HG03571 (cell line): ENCODE measurements at regions not wholly inside any gene's neighbourhood (a gene's known extent, or its start where the extent isn't known, plus 50 kb on each side); places are given as distances from the start of the nearest gene placed in this dataset.

Experiments
- ATAC-seq: cut with Tn5 transposase; IDR thresholded peaks from one replicate; pipeline ENCODE4 v1.9.1; 2021; ENCODE audit not compliant: unreplicated experiment

GRCh38 chr20:41889126-41889843 lies 271.1 kb upstream of the CHD6 start:
- no peak for ATAC-seq

DNA sequence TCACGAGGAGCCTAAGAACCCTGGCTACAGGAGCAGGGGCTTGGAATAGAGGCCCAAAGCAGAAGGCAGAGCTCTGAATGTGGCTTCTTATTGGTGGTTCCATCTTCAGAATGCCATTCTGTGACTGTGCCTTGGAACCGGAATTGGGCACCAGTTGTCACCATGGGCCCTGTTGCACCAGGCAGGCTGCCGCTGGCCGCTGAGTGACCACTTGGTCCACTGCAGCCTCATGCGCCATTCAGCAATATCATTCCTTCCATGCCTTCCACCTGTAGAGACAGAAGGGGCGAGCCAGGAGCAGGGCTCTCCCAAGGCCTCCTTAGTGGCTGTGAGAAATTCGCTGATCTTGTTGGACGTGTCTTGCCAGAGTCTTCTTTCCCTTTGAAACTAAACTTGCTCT lies 270.3 kb upstream of the CHD6 start:
- ATAC-seq: no peak

DNA sequence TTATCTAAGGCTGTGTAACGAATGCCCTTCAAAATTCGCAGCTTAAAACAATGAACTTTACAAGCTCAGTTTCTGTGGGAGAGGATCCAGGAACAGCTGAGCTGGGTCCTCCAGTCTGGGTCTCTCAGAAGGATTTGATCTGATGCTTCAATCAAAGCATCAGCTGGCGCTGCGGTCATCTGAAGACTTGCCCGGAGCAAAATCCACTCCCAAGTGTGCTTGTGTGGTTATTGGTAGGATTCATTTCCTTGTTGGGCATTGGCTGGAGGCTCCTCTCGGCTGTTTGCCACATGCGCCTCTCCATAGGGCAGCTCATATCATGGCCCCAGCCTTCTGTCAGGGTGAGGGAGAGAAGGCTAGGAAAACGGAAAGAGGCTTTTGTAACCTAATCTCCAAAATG lies 269.3 kb upstream of the CHD6 start:
- no peak for ATAC-seq

- no peak for ATAC-seq
These were observed 263.4 kb upstream of the CHD6 start for GRCh38 chr20:41881466-41882046.

- ATAC-seq: no peak
These were observed 260.9 kb upstream of the CHD6 start for GRCh38 chr20:41879123-41879522.

- ATAC-seq: no peak
These were observed 259.7 kb upstream of the CHD6 start for GRCh38 chr20:41877911-41878310.

- ATAC-seq: no peak
These were observed 256.5 kb upstream of the CHD6 start for GRCh38 chr20:41874658-41875057.

- ATAC-seq: no peak
These were observed 254.8 kb upstream of the CHD6 start for GRCh38 chr20:41872930-41873329.

DNA sequence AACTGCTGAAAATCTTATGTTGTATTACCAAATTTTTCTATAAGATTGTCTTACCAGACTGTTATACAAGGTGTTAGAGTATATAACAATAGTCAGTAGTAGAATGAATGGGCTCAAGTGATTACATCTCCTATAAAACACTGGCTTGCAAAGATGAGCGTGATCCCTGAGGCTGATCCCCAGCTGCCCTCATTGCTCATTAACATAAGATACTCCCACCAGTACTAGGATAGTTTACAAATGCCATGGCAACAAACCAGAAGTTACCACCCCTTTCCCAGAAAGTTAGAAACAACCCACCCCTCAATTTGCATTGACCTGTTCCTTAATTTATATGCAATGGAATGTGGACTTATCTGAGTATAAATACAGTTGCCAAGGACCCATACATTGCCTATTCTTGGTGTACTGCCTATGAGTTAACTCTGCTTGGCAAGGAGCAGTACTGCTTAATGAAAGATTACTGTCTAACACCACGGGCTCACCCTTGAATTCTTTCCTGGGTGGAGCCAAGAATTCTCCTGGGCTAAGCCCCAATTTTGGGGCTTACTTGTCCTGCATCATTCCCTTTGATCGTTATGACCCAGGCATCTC lies 252.8 kb upstream of the CHD6 start:
- ATAC-seq: no peak

- no peak for ATAC-seq
These were observed 251.1 kb upstream of the CHD6 start for GRCh38 chr20:41869261-41869660.

GRCh38 chr20:41865938-41866337 lies 247.8 kb upstream of the CHD6 start:
- ATAC-seq: no peak

DNA sequence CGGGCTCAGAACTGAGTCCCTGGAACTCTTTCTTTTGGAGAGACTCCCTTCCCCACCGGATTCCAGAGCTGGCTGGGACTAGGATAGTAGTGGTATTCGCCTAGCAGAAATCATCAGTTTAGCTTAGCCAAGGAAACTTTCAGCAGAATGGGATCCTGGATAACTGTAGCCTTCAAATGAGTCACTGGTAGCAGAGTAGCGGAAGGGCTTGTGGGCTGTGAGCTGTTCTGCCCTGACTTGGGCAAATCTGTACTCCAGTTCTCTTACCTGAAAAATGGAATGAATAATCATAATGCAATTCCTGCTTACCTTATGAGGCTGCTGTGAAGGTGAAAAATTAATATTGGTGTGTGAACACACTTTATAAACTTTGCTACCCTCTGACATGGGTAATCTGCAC lies 244.3 kb upstream of the CHD6 start:
- ATAC-seq: no peak

- no peak for ATAC-seq
These were observed 243.7 kb upstream of the CHD6 start for GRCh38 chr20:41861772-41862422.

- no peak for ATAC-seq
These were observed 236.6 kb upstream of the CHD6 start for GRCh38 chr20:41854765-41855164.

GRCh38 chr20:41853806-41854205 lies 235.6 kb upstream of the CHD6 start:
- no peak for ATAC-seq

DNA sequence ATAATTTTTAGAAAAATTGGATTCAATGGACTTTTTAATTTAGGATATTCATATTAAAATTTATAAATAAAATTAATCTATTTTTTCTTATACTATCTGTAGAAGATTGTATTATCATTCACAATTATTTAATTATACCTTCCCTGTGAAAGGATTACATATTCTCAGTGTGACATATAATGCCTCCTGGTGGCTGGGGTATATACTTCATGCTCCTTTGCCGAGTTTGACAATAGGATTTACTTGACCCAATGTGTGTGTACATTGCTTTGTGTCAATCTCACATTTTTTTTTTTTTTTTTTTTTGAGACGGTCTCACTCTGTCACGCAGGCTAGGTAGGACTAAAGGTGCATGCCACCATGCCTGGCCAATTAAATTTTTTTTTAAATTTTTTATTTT lies 230.0 kb upstream of the CHD6 start:
- ATAC-seq: no peak

GRCh38 chr20:41837669-41838224 lies 219.6 kb upstream of the CHD6 start:
- no peak for ATAC-seq

DNA sequence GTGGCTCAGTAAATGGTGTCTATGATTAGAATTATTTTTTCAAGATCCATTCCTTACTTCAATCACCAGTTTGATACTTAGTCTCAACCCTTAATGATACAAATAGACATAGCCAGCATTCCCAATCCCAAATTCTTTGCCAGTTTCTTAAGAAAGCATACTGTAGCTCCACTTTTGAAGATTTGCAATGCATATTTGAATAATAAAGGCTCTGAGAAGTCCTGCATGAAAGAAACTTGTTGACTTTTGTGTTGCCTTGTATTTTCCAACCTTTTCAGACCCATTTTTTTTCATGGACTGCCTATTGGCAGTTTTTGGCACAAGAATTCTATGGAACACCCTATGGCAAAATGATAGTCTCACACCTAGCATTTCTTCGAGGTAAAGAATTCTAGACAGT lies 215.6 kb upstream of the CHD6 start:
- no peak for ATAC-seq

- no peak for ATAC-seq
These were observed 212.5 kb upstream of the CHD6 start for GRCh38 chr20:41830702-41831101.

DNA sequence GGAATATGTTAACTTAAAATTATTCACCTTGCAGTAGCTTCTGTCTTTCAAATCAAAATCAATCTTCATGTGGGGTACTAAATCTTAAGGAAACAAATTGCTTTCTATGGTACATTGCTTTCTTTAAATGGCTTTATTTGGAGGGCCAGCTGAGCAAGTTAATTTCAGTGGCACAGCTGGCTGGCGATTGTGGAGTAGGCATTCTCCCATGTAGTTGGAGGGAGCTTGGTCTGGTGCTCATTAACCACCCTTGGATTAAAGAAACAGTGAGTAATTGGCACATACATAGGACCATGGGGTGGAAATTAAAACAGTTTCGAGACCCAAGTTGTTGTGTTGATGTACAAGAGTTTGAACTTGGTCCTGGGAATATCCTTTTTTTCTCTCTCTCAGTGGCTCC lies 201.3 kb upstream of the CHD6 start:
- ATAC-seq: no peak

GRCh38 chr20:41818991-41819390 lies 200.8 kb upstream of the CHD6 start:
- no peak for ATAC-seq

DNA sequence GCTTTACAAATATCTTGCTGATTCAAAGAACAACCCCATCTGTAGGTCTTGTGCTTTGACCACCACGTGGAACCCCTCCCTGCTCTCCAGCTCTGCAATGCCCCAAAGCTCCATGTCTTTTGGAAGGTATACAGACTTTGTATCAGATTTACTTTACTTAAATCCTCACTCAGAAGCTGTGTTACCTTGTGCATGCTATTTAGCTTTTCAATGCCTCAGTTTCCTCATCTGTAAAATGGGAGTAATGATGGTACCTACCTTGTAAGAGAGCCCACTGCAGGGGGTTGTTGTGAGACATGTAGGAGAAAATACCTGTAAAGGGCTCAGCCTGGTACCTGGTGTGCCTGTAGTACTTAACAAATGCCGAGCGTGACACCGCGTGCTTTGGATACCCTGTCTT lies 200.2 kb upstream of the CHD6 start:
- ATAC-seq: no peak
